ENCODE measurements at regions not wholly inside any gene's neighbourhood (a gene's known extent, or its start where the extent isn't known, plus 50 kb on each side); places are given as distances from the start of the nearest gene placed in this dataset.
"Not testable (repeated sequence)": the region's sequence is repeated elsewhere in the genome, so short reads cannot be mapped to it uniquely, and the experiment has no call there.

- DNase-seq = no peak
Measured at GRCh38 chr6:33892581-33893346, 89.0 kb upstream of the MLN start.

- no peak for DNase-seq
Measured at GRCh38 chr6:33888664-33889200, 84.9 kb upstream of the MLN start.

- DNase-seq = no peak
Measured at GRCh38 chr6:33888183-33888582, 84.4 kb upstream of the MLN start.

- no peak for DNase-seq
Measured at GRCh38 chr6:33886673-33887144, 82.9 kb upstream of the MLN start.

- peak in 2 of 4 experiments; percentile 20 to 25 for DNase-seq
Measured at GRCh38 chr6:33885132-33886057, 81.6 kb upstream of the MLN start.

GRCh38 chr6:33883621-33884020 lies 79.8 kb upstream of the MLN start:
- not testable (repeated sequence) for DNase-seq

- DNase-seq = no peak
Measured at GRCh38 chr6:33882154-33882553, 78.4 kb upstream of the MLN start.

GRCh38 chr6:33880766-33881165 lies 77.0 kb upstream of the MLN start:
- DNase-seq = no peak

- no peak for DNase-seq
Measured at GRCh38 chr6:33880104-33880678, 76.4 kb upstream of the MLN start.

- DNase-seq = no peak
Measured at GRCh38 chr6:33878562-33878961, 74.8 kb upstream of the MLN start.

GRCh38 chr6:33877982-33878535 lies 74.3 kb upstream of the MLN start:
- DNase-seq = no peak

GRCh38 chr6:33875696-33876095 lies 71.9 kb upstream of the MLN start:
- peak in 3 of 4 experiments; percentile 28 to 39 (median 31) for DNase-seq

GRCh38 chr6:33875141-33875581 lies 71.4 kb upstream of the MLN start:
- peak in 1 of 4 experiments; percentile 15 for DNase-seq

GRCh38 chr6:33874136-33874760 lies 70.4 kb upstream of the MLN start:
- DNase-seq = no peak

- no peak for DNase-seq
Measured at GRCh38 chr6:33872761-33873160, 69.0 kb upstream of the MLN start.

GRCh38 chr6:33869826-33870423 lies 66.1 kb upstream of the MLN start:
- no peak for DNase-seq

GRCh38 chr6:33869121-33869520 lies 65.3 kb upstream of the MLN start:
- no peak for DNase-seq

- no peak for DNase-seq
Measured at GRCh38 chr6:33868141-33868540, 64.3 kb upstream of the MLN start.

- no peak for DNase-seq
Measured at GRCh38 chr6:33865478-33866077, 61.8 kb upstream of the MLN start.

GRCh38 chr6:33863723-33864440 lies 60.1 kb upstream of the MLN start:
- no peak for DNase-seq

All from suppressor macrophage (primary cell).